RWPE2 (cell line): ENCODE measurements at regions not wholly inside any gene's neighbourhood (a gene's known extent, or its start where the extent isn't known, plus 50 kb on each side); places are given as distances from the start of the nearest gene placed in this dataset.

Source experiments
- ATAC-seq: fragments of 200-7000 bp; cut with Tn5 transposase; 3 replicates; pipeline ENCODE4 v1.9.1; 2021; ENCODE audit warnings: low read depth
- DNase-seq: peaks from one replicate; pipeline ENCODE4 v3.0.0-alpha.2; 2020; ENCODE audit warnings: low spot score
- H3K27ac ChIP-seq: fragments of 450-650 bp; 2 replicates; pipeline ENCODE4 v1.5.1; 2017; ENCODE audit warnings: mild to moderate bottlenecking; ENCODE audit not compliant: poor library complexity, severe bottlenecking
- H3K27me3 ChIP-seq: fragments of 250-450 bp; sonication (Bioruptor Pico); 2 replicates; pipeline ENCODE4 v1.5.1; 2021; ENCODE audit warnings: mild to moderate bottlenecking, moderate library complexity; ENCODE audit not compliant: insufficient read depth, poor library complexity, severe bottlenecking
- H3K36me3 ChIP-seq: fragments of 250-450 bp; sonication (Bioruptor Pico); 2 replicates; pipeline ENCODE4 v1.5.1; 2020; ENCODE audit warnings: low read depth, mild to moderate bottlenecking, moderate library complexity
- H3K4me1 ChIP-seq: fragments of 250-450 bp; sonication (Bioruptor Pico); 2 replicates; pipeline ENCODE4 v1.5.1; 2021; ENCODE audit warnings: mild to moderate bottlenecking, moderate library complexity; ENCODE audit not compliant: insufficient read depth, poor library complexity, severe bottlenecking
- H3K4me3 ChIP-seq: fragments of 250-450 bp; sonication (Bioruptor Pico); 2 replicates; pipeline ENCODE4 v1.5.1; 2021; ENCODE audit warnings: mild to moderate bottlenecking, moderate library complexity; ENCODE audit not compliant: severe bottlenecking
- H3K9me3 ChIP-seq: fragments of 250-450 bp; sonication (Bioruptor Pico); 2 replicates; pipeline ENCODE4 v1.5.1; 2021; ENCODE audit warnings: mild to moderate bottlenecking, moderate library complexity; ENCODE audit not compliant: severe bottlenecking
- TF ChIP-seq, protein P1 (sequence below): fragments of 450-650 bp; IDR thresholded peaks from one replicate; pipeline ENCODE4 v1.5.1; 2017; ENCODE audit warnings: mild to moderate bottlenecking, moderate library complexity; ENCODE audit not compliant: poor library complexity, severe bottlenecking

DNA sequence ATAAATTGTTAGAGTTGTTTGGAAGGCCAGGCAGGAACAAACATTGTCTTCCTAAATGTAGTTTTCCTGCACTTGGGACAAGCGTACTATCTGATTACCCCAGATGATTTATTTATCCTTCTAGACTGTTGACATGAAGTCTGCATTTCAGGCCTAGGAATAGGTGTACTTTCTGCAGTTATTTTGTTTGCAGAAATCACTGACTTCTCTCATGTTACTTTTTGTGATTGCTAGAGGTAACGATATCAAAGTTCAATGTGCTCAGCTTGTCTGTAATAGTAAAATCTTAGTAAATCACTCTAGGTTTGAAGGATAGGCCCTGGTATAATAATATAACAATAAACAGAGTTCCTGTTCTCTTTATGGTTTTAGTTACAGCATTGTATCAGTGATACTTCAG lies 75.4 kb upstream of the HDAC9 start:
- TF ChIP-seq, protein P1, sequence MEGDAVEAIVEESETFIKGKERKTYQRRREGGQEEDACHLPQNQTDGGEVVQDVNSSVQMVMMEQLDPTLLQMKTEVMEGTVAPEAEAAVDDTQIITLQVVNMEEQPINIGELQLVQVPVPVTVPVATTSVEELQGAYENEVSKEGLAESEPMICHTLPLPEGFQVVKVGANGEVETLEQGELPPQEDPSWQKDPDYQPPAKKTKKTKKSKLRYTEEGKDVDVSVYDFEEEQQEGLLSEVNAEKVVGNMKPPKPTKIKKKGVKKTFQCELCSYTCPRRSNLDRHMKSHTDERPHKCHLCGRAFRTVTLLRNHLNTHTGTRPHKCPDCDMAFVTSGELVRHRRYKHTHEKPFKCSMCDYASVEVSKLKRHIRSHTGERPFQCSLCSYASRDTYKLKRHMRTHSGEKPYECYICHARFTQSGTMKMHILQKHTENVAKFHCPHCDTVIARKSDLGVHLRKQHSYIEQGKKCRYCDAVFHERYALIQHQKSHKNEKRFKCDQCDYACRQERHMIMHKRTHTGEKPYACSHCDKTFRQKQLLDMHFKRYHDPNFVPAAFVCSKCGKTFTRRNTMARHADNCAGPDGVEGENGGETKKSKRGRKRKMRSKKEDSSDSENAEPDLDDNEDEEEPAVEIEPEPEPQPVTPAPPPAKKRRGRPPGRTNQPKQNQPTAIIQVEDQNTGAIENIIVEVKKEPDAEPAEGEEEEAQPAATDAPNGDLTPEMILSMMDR, result no peak
- no peaks in the 10 kb centered on the region for H3K27me3 ChIP-seq
- H3K9me3 ChIP-seq, result peaks cover 3% of the 10 kb centered on the region
- ATAC-seq, result no peak
- no peak overlapping the region for H3K27ac ChIP-seq
- no peaks in the 10 kb centered on the region for H3K36me3 ChIP-seq
- no peak for DNase-seq
- peaks cover 13% of the 10 kb centered on the region for H3K4me1 ChIP-seq
- no peak overlapping the region for H3K4me3 ChIP-seq

DNA sequence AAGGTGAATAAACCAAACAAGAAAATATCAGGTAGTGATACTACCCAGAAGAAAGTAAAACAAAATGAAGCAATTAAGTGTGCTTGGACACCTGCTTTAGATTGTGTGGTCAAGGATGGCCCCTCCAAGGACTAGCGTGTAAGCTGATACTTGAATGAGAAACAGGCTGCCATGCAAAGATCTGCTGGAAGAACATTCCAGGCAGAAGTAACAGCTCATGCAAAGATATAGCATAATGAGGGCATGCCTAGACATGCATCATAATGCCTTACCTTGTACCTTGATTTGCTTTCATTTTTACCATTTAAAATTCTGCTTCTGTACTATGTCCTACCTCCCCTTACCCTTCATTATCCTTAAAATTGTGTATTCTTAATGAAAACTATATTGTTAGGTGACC lies 74.8 kb upstream of the HDAC9 start:
- ATAC-seq (peak; percentile 95), DNase-seq (no peak)
- Histone ChIP-seq H3K27ac (peak overlapping the region; percentile 11), H3K27me3 (no peaks in the 10 kb centered on the region), H3K4me1 (peaks cover 13% of the 10 kb centered on the region), H3K4me3 (no peak overlapping the region), H3K36me3 (no peaks in the 10 kb centered on the region), H3K9me3 (peaks cover 3% of the 10 kb centered on the region)
- TF ChIP-seq, protein P1, result no peak

DNA sequence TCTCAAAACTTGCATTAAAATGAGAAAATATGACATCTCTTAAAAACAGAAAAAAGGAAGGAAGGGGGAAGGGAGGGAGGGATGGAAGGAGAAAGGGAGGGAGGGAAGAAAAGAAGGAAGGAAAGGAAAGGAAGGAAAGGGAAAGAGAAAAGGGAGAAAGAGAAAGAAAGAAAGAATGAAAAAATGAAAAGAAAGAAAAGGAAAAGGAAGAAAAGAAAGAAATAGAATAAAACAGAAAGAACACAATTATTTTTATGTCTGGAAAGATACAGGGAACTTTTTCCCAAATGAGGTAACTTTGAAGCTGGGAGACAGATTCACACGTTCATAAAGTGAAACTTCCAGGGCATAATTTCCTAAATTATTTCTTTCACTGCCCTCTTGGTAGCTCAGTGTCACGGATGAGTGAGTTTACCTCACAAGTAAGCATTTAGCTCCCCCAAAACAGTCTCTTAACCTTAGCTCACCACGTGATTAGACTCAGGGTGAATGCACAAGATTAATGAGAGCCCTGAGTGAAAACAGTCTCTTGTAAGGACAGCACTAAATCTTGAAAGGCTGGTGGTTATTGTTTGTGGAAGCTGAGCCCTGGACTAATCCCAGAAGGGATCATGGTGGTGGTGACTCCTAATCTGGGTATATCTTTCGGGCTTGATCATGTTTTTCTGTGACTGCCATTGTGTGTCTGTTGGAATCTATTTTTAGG lies 74.1 kb upstream of the HDAC9 start:
- H3K4me3 ChIP-seq, result no peak overlapping the region
- H3K27ac ChIP-seq, result peak overlapping the region; percentile 11
- no peaks in the 10 kb centered on the region for H3K27me3 ChIP-seq
- ATAC-seq (no peak), DNase-seq (no peak)
- H3K4me1 ChIP-seq, result peaks cover 20% of the 10 kb centered on the region
- H3K9me3 ChIP-seq, result peaks cover 3% of the 10 kb centered on the region
- TF ChIP-seq, protein P1, result no peak
- no peaks in the 10 kb centered on the region for H3K36me3 ChIP-seq

DNA sequence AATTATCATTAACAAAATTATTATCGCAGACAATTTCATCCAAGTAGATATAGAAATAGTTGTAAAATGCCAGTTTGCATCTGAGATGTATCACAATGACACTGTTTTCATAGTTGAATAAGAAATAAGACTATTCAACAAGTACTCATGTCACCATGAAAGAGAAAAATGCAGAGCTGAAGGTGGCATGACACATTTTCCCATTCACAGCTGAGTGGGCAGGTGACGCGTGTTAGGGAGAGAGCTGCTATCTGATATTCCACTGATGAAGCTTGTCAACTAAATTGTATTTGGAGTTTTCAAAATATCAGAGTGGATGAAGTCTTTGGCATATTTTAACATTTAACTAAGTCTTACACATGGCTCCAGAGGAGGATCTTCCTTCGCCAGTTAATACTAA lies 70.3 kb upstream of the HDAC9 start:
- H3K27me3 ChIP-seq, result no peaks in the 10 kb centered on the region
- no peak overlapping the region for H3K4me3 ChIP-seq
- peaks cover 2% of the 10 kb centered on the region for H3K9me3 ChIP-seq
- no peaks in the 10 kb centered on the region for H3K36me3 ChIP-seq
- H3K27ac ChIP-seq, result peak overlapping the region; percentile 73
- no peak for ATAC-seq
- H3K4me1 ChIP-seq, result peaks cover 39% of the 10 kb centered on the region
- TF ChIP-seq, protein P1, result no peak
- no peak for DNase-seq

DNA sequence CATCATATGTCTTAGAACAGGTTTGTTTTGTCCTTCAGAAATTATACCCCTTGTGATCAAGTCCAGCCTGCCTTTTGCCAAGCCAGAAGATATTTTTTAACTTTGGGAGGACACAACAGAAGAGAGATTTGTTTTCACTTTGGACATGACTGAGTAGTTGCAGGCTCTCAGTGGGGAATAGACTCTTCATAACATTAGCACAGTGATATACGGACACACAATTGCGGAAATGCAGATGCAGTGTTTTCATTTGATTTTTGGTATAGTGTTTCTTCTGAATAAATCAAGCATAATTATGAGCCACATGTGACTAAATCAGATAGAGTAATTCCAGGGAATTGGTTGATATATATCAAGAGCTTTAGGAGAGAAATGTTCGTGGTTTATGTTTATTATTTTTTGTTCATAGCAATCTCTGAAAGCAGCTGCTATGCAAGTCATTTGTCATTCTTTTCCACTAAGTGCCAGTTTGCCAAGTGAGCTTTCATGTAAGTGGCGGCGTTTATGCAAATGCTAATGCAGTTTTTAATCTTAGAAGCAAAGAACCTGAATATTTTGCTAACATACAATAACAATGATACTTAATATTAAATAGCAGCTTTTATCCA lies 69.6 kb upstream of the HDAC9 start:
- Histone ChIP-seq H3K27me3 (no peaks in the 10 kb centered on the region), H3K4me1 (peaks cover 32% of the 10 kb centered on the region), H3K9me3 (no peaks in the 10 kb centered on the region), H3K36me3 (no peaks in the 10 kb centered on the region), H3K27ac (peak overlapping the region; percentile 73), H3K4me3 (no peak overlapping the region)
- DNase-seq (no peak), ATAC-seq (no peak)
- TF ChIP-seq, protein P1, result no peak
